T-helper 17 cell (primary cell): ENCODE measurements at regions not wholly inside any gene's neighbourhood (a gene's known extent, or its start where the extent isn't known, plus 50 kb on each side); places are given as distances from the start of the nearest gene placed in this dataset.

Experiments
- ATAC-seq: fragments of 150-1000 bp; cut with Tn5 transposase; 2 replicates; pipeline ENCODE4 v1.10.0; 2021; ENCODE audit warnings: mild to moderate bottlenecking, moderate library complexity
- DNase-seq, 3 donors: peaks; one replicate each; pipeline versions ENCODE4 v3.0.0 to v3.0.0-alpha.2; 2020 to 2021
- H3K9me3 ChIP-seq: one replicate; pipeline ENCODE4 v1.7.0; 2013; ENCODE audit warnings: low read length, mild to moderate bottlenecking; ENCODE audit not compliant: control insufficient read depth, poor library complexity, severe bottlenecking
- H3K27ac Mint-ChIP-seq: one replicate; pipeline ENCODE4 v1.8.0; 2022; ENCODE audit warnings: mild to moderate bottlenecking, moderate library complexity, mixed read lengths
- H3K27me3 Mint-ChIP-seq: one replicate; pipeline ENCODE4 v1.8.0; 2022; ENCODE audit warnings: mixed read lengths
- H3K36me3 Mint-ChIP-seq: one replicate; pipeline ENCODE4 v1.8.0; 2022; ENCODE audit warnings: low read depth, mixed read lengths
- H3K4me1 Mint-ChIP-seq: one replicate; pipeline ENCODE4 v1.8.0; 2022; ENCODE audit warnings: mild to moderate bottlenecking, mixed read lengths
- H3K4me3 Mint-ChIP-seq: one replicate; pipeline ENCODE4 v1.8.0; 2022; ENCODE audit warnings: mild to moderate bottlenecking, moderate library complexity, mixed read lengths

DNA sequence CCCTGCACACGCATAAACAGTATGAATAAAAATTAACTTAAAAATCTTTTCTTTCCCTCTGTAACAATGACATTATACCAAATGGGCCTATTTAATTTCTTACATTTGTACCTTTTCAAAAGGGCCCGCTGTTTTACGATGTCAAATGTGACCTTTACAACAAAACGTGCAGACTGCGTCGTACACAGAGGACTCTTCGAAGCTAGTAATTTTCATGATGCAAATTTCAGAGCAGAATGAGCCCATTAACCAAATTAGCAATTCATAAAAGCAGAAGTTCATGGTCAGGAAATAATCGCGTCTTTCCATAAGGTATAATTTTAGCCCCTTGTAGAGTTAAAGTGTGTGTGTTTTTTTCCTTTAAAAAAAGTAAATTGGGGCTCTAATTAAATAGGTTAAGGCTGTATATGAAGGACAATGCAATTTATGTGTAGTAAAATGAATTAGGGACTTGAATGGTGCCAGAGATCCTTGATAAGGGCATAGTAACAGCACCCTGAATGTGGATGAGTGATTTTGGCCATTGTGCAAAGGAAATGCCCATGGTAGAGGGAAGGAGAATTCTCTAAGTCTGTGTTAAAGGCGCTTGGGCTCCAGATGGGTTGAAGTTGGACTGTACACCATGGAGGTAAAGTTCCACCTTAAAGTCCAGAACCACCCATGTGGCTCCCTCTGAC, 546.4 kb upstream of the EEF2KMT start:
- ATAC-seq, result no peak
- H3K27me3 Mint-ChIP-seq, result peaks cover 5% of the 10 kb centered on the region

DNA sequence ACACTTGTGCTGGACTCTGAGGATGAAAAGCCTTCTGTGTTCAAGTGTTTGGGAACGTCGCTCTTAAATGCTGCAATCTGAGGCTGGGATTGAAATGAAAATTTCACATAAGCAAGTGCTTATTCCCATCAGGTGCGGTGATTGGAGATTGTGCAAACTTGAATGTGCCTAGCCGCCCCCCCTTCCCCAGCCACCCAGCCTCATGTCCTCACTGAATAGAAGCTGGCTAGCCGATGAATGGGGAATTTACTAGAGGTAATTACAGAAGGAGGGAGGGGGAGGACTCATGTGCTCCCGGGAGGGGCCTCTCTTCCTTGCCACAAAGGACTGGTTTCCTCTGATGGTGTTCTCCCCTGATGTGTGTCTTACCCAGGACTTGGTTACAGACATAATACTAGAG, 544.8 kb upstream of the EEF2KMT start:
- DNase-seq (no peak), ATAC-seq (no peak)
- H3K27ac Mint-ChIP-seq, result no peak overlapping the region
- no peaks in the 10 kb centered on the region for H3K27me3 Mint-ChIP-seq
- H3K36me3 Mint-ChIP-seq, result no peaks in the 10 kb centered on the region
- no peaks in the 10 kb centered on the region for H3K4me1 Mint-ChIP-seq
- H3K4me3 Mint-ChIP-seq, result no peak overlapping the region
- H3K9me3 ChIP-seq, result no peaks in the 10 kb centered on the region

More for the DNA sequence above, 546.4 kb upstream of the EEF2KMT start:
- Mint-ChIP-seq H3K27ac (no peak overlapping the region), H3K4me3 (no peak overlapping the region), H3K4me1 (no peaks in the 10 kb centered on the region), H3K36me3 (no peaks in the 10 kb centered on the region)
- no peak for DNase-seq
- H3K9me3 ChIP-seq, result no peaks in the 10 kb centered on the region

DNA sequence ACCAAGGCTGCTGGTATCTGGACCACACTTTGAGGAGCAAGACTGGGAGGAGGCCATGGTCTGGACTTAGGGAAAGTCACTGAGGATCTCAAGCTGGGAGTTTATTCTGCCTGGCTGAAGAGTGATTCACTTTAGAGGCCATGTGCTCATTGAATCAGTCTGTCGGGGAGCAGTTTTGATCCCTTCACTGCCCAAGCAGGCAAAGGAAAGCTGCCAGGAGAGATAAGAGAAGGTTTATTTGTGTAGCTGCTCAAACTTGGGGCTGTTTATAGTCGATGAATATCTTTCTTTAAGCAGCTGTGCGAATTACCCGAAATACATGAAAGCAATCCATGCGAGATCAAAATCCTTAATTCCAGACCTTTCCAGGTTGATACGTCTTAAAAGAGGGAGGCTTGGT, 544.4 kb upstream of the EEF2KMT start:
- no peak overlapping the region for H3K4me3 Mint-ChIP-seq
- H3K36me3 Mint-ChIP-seq, result no peaks in the 10 kb centered on the region
- no peak overlapping the region for H3K27ac Mint-ChIP-seq
- ATAC-seq (no peak), DNase-seq (no peak)
- no peaks in the 10 kb centered on the region for H3K9me3 ChIP-seq
- H3K4me1 Mint-ChIP-seq, result no peaks in the 10 kb centered on the region
- H3K27me3 Mint-ChIP-seq, result no peaks in the 10 kb centered on the region

DNA sequence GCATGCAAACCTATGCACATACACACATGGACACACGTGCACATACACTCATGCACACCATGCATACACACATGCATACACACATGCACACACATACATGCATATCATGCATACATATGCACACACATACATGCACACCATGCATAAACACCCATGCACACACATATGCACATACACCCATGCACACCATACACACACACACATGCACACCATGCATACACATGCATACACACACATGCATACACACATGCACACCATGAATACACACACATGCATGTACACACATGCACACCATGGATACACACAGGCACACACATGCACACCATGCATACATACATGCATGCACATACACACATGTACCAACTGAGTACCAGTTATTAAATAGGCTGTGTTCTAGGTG, 543.3 kb upstream of the EEF2KMT start:
- no peaks in the 10 kb centered on the region for H3K9me3 ChIP-seq
- ATAC-seq (no peak), DNase-seq (no peak)
- Mint-ChIP-seq H3K36me3 (no peaks in the 10 kb centered on the region), H3K27me3 (no peaks in the 10 kb centered on the region), H3K4me3 (no peak overlapping the region), H3K4me1 (no peaks in the 10 kb centered on the region), H3K27ac (no peak overlapping the region)

DNA sequence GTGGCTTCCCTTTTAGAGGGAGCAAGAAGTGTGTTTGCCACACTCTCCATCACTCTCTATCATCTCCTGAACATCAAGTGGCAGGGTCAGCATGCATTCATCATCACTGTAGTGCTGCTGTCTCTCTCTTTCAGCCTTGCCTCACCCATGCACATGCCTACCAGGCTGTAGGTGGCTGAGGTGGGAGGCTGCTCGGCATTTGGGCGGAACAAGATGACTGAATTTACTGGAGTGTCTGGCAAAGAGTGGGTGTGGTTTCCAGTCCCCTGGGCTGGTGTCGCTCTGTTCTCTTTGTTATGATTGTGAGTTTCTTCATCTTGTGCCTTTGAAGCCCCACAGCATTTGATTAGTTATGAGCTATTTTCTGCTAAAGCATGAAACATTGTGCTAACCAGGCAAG, 541.9 kb upstream of the EEF2KMT start:
- Mint-ChIP-seq H3K4me1 (no peaks in the 10 kb centered on the region), H3K27me3 (no peaks in the 10 kb centered on the region), H3K36me3 (no peaks in the 10 kb centered on the region), H3K27ac (no peak overlapping the region), H3K4me3 (no peak overlapping the region)
- DNase-seq (no peak), ATAC-seq (no peak)
- no peaks in the 10 kb centered on the region for H3K9me3 ChIP-seq

DNA sequence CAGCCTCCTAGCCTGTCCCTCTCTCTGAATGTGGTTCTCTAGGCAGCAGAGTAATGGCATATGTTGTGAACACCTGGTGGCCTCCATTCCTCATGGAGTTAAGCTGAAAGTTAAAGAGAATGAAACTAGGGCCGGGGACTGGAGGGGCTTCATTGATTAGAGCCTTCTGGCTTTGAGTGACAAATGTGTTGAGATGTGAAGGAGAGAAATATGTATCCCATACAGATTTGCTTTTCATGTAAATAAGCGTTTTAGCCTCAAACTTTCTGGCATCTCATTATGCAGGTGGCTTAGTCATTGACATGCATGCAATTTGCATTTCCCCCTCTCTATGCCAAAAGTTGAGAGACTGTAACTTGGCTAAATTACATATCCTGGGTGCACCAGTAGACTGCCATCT, 537.7 kb upstream of the EEF2KMT start:
- ATAC-seq (no peak), DNase-seq (no peak)
- H3K27me3 Mint-ChIP-seq, result no peaks in the 10 kb centered on the region
- H3K4me3 Mint-ChIP-seq, result no peak overlapping the region
- H3K36me3 Mint-ChIP-seq, result no peaks in the 10 kb centered on the region
- no peaks in the 10 kb centered on the region for H3K4me1 Mint-ChIP-seq
- no peaks in the 10 kb centered on the region for H3K9me3 ChIP-seq
- no peak overlapping the region for H3K27ac Mint-ChIP-seq

DNA sequence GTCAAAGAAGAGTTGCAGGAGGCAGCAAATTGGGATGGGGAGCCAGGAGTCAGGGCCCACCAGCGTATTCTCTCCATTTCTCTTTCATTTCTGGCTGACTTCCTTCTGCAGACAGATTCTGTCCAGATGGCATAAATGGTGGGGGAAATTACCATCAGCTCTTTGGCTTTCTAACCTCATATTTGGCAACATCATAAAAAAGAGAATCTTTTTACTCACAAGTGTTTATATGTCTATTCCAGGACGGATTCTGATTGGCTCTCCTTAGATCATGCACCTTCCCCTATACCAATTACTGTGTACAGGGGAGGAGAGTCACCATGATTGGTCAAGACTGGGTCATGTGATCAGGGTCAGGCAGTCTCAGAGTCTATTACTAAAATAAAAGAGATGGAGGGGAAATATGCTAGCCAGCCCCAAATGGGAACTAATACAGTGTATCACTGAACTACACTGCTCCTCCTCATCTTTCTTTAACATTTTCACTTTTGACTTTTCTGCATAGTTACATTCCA, 537.1 kb upstream of the EEF2KMT start:
- Mint-ChIP-seq H3K36me3 (no peaks in the 10 kb centered on the region), H3K27me3 (no peaks in the 10 kb centered on the region), H3K27ac (no peak overlapping the region), H3K4me1 (no peaks in the 10 kb centered on the region), H3K4me3 (no peak overlapping the region)
- H3K9me3 ChIP-seq, result no peaks in the 10 kb centered on the region
- ATAC-seq, result no peak
- no peak for DNase-seq

DNA sequence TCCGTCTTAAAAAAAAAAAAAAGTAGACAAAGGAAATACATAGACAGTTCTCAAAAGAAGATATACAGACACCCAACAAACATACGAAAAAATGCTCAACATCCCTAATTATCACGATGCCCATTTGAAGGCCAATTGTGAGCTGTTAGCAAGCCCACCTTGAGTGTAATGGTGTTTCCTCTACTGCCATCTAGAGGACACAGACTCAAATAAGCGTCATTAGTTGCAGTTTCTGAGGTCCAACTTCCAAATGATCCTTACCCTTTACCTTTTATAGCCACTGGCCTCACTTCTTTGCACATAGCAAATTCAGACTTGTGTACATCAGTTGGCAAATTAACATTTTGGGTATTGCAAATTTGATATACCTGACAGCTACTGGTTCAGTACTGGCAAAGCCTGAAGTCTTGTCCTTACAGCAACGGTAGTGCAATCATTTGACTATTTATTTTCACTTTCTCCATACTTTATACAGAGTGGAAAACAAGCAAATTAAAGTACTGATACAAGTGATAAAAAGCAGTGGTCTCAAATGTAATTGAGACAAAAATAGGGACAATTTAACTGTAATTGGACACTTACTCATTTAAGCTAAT, 536.3 kb upstream of the EEF2KMT start:
- ATAC-seq, result no peak
- H3K27ac Mint-ChIP-seq, result no peak overlapping the region
- H3K27me3 Mint-ChIP-seq, result no peaks in the 10 kb centered on the region
- no peaks in the 10 kb centered on the region for H3K4me1 Mint-ChIP-seq
- no peaks in the 10 kb centered on the region for H3K9me3 ChIP-seq
- no peak for DNase-seq
- H3K36me3 Mint-ChIP-seq, result no peaks in the 10 kb centered on the region
- no peak overlapping the region for H3K4me3 Mint-ChIP-seq

- no peaks in the 10 kb centered on the region for H3K9me3 ChIP-seq
- H3K4me1 Mint-ChIP-seq, result no peaks in the 10 kb centered on the region
- H3K27ac Mint-ChIP-seq, result no peak overlapping the region
- H3K4me3 Mint-ChIP-seq, result no peak overlapping the region
- peaks cover 2% of the 10 kb centered on the region for H3K36me3 Mint-ChIP-seq
- DNase-seq (no peak), ATAC-seq (no peak)
- H3K27me3 Mint-ChIP-seq, result peaks cover 16% of the 10 kb centered on the region
Measured at GRCh38 chr16:5622234-5622884, 524.8 kb upstream of the EEF2KMT start.

GRCh38 chr16:5621826-5622225, 524.2 kb upstream of the EEF2KMT start:
- no peak for DNase-seq
- no peak overlapping the region for H3K27ac Mint-ChIP-seq
- no peak for ATAC-seq
- no peaks in the 10 kb centered on the region for H3K9me3 ChIP-seq
- peaks cover 2% of the 10 kb centered on the region for H3K36me3 Mint-ChIP-seq
- H3K4me3 Mint-ChIP-seq, result no peak overlapping the region
- H3K27me3 Mint-ChIP-seq, result peaks cover 21% of the 10 kb centered on the region
- peaks cover 4% of the 10 kb centered on the region for H3K4me1 Mint-ChIP-seq

DNA sequence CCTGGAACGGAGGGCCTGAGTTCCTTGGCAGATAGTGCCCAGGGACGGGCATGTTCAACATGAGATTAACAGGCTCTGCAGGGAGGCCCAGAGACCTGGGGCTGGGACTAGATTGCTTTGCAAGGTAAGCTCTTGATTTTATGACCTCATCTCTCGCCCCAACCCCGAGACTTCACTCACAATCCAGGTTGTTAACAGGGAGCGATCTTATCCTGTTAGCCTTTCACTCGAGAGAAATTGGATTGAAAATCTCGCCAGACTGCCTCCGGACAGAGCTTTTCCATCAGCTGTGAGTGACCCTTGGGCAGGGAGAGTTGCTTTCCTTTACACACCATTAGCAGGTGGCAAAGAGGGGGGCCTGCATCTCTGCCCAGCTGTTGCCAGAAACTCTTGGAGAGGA, 521.7 kb upstream of the EEF2KMT start:
- H3K4me3 Mint-ChIP-seq, result no peak overlapping the region
- no peak for ATAC-seq
- peaks cover 27% of the 10 kb centered on the region for H3K27me3 Mint-ChIP-seq
- no peaks in the 10 kb centered on the region for H3K9me3 ChIP-seq
- H3K27ac Mint-ChIP-seq, result no peak overlapping the region
- DNase-seq, result no peak
- peaks cover 4% of the 10 kb centered on the region for H3K4me1 Mint-ChIP-seq
- peaks cover 2% of the 10 kb centered on the region for H3K36me3 Mint-ChIP-seq

GRCh38 chr16:5616841-5617240, 519.2 kb upstream of the EEF2KMT start:
- H3K27me3 Mint-ChIP-seq, result peaks cover 27% of the 10 kb centered on the region
- H3K27ac Mint-ChIP-seq, result no peak overlapping the region
- no peaks in the 10 kb centered on the region for H3K9me3 ChIP-seq
- no peak overlapping the region for H3K4me3 Mint-ChIP-seq
- ATAC-seq, result no peak
- H3K36me3 Mint-ChIP-seq, result peaks cover 2% of the 10 kb centered on the region
- H3K4me1 Mint-ChIP-seq, result peaks cover 4% of the 10 kb centered on the region
- DNase-seq, result no peak

GRCh38 chr16:5615868-5616642, 518.5 kb upstream of the EEF2KMT start:
- peaks cover 4% of the 10 kb centered on the region for H3K4me1 Mint-ChIP-seq
- H3K9me3 ChIP-seq, result no peaks in the 10 kb centered on the region
- H3K36me3 Mint-ChIP-seq, result peaks cover 2% of the 10 kb centered on the region
- no peak overlapping the region for H3K27ac Mint-ChIP-seq
- no peak overlapping the region for H3K4me3 Mint-ChIP-seq
- peaks cover 27% of the 10 kb centered on the region for H3K27me3 Mint-ChIP-seq
- DNase-seq (peak in 1 of 3 donors; percentile 14), ATAC-seq (no peak)
